Peyer's patch (tissue), 4 donors: ENCODE measurements at regions not wholly inside any gene's neighbourhood (a gene's known extent, or its start where the extent isn't known, plus 50 kb on each side); places are given as distances from the start of the nearest gene placed in this dataset.

Experiments used
- POLR2A ChIP-seq, 2 donors: fragments of 450-650 bp; IDR thresholded peaks; one replicate each; pipeline ENCODE4 v1.5.1; 2017; ENCODE audit warnings: antibody characterized with exemption in 2 of 2, mild to moderate bottlenecking in 2 of 2, moderate library complexity in 2 of 2
- TF ChIP-seq, protein P1 (sequence below), 6 experiments: fragments of 450-650 bp in 4 of 6; fragments of 200-600 bp in 2 of 6; sonication (generic) in 1 of 6; IDR thresholded peaks; one replicate each; pipeline ENCODE4 v1.5.1; 2017 to 2019; ENCODE audit warnings: antibody characterized with exemption in 6 of 6, mild to moderate bottlenecking in 3 of 6, moderate library complexity in 1 of 6

DNA sequence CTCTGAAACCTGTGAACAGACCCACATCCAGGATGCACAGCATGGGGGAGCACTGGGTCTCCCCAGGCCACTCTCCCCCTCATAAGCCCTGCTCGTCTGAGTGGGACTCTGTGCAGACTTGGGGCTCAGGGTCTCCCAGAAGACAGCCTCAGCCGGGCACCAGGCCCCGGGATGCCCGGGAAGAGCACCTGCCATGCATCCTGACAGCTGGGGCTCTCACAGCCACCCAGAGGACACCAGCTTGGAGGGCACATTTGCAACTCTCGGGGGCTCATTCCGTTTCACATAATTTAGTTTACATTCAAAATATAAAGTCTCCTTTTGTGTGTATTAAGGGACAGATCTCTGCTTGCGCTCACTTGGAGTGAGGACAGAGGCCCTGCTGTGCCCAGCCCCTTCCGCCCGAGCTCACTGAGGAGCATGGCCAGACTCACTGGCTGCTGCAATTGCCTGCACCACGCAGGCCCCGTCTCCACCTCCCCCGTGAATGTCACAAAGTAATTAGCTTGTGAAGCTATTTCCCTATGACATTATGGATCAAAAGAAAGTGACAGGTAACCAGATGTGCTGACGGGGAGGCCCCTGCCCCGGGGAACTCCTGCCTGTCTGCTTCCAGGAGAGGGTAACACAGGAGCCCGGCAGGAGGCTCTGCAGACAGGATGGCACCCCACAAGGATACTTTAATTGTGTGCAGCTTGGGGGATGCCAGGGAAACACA is 275.6 kb downstream of the BRD1 start:
- TF ChIP-seq, protein P1, sequence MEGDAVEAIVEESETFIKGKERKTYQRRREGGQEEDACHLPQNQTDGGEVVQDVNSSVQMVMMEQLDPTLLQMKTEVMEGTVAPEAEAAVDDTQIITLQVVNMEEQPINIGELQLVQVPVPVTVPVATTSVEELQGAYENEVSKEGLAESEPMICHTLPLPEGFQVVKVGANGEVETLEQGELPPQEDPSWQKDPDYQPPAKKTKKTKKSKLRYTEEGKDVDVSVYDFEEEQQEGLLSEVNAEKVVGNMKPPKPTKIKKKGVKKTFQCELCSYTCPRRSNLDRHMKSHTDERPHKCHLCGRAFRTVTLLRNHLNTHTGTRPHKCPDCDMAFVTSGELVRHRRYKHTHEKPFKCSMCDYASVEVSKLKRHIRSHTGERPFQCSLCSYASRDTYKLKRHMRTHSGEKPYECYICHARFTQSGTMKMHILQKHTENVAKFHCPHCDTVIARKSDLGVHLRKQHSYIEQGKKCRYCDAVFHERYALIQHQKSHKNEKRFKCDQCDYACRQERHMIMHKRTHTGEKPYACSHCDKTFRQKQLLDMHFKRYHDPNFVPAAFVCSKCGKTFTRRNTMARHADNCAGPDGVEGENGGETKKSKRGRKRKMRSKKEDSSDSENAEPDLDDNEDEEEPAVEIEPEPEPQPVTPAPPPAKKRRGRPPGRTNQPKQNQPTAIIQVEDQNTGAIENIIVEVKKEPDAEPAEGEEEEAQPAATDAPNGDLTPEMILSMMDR (IDR thresholded peaks at IDR 0.05), result no peak
- TF ChIP-seq POLR2A (IDR thresholded peaks at IDR 0.05), result no peak
